WTC11 (cell line): ENCODE measurements at regions not wholly inside any gene's neighbourhood (a gene's known extent, or its start where the extent isn't known, plus 50 kb on each side); places are given as distances from the start of the nearest gene placed in this dataset.

Source experiments
- ATAC-seq: fragments of 200-7000 bp; cut with Tn5 transposase; 2 replicates; pipeline ENCODE4 v1.10.0; 2021; ENCODE audit warnings: mild to moderate bottlenecking, moderate library complexity
- CTCF ChIA-PET: fragments of 300-600 bp; sonication (Branson Sonifier 250); formaldehyde crosslinking; loops from one replicate; lab custom pipeline; 2021; ENCODE audit warnings: antibody characterized with exemption; lab: Charles Lee
- POLR2A ChIA-PET: fragments of 350-600 bp; sonication (Branson Sonifier 250); formaldehyde crosslinking; loops from one replicate; lab custom pipeline; 2021; ENCODE audit warnings: antibody characterized with exemption; lab: Charles Lee
- DNase-seq: peaks from one replicate; pipeline ENCODE4 v3.0.0; 2021; ENCODE audit warnings: low spot score
- H3K27ac Mint-ChIP-seq: 2 replicates; pipeline ENCODE4 v1.8.0; 2021; ENCODE audit warnings: mixed read lengths
- H3K27me3 Mint-ChIP-seq: 2 replicates; pipeline ENCODE4 v1.8.0; 2021; ENCODE audit warnings: low read depth, mild to moderate bottlenecking, moderate library complexity, mixed read lengths
- H3K36me3 Mint-ChIP-seq: 2 replicates; pipeline ENCODE4 v1.8.0; 2021; ENCODE audit warnings: mixed read lengths
- H3K4me1 Mint-ChIP-seq: 2 replicates; pipeline ENCODE4 v1.8.0; 2022; ENCODE audit warnings: mixed read lengths
- H3K4me3 Mint-ChIP-seq: 2 replicates; pipeline ENCODE4 v1.8.0; 2021; ENCODE audit warnings: mild to moderate bottlenecking, moderate library complexity, mixed read lengths
- H3K9me3 Mint-ChIP-seq: 2 replicates; pipeline ENCODE4 v1.8.0; 2021; ENCODE audit warnings: mixed read lengths
- ATF1 ChIP-seq: sonication (generic); formaldehyde crosslinking; IDR thresholded peaks from 2 replicates; pipeline ENCODE4 v1.8.1; 2023; ENCODE audit warnings: mild to moderate bottlenecking, moderate library complexity, missing genetic modification reagents
- EMX1 ChIP-seq: fragments of 250-450 bp; sonication (Bioruptor Pico); IDR thresholded peaks from 2 replicates; pipeline ENCODE4 v1.8.0; 2021; ENCODE audit warnings: mild to moderate bottlenecking
- FOXP1 ChIP-seq: sonication (generic); formaldehyde crosslinking; IDR thresholded peaks from 2 replicates; pipeline ENCODE4 v1.8.0; 2022; ENCODE audit warnings: missing genetic modification reagents, mild to moderate bottlenecking, moderate library complexity, borderline replicate concordance
- GRHL2 ChIP-seq: fragments of 250-450 bp; sonication (Bioruptor Pico); IDR thresholded peaks from 2 replicates; pipeline ENCODE4 v1.8.0; 2022; ENCODE audit warnings: mild to moderate bottlenecking, moderate library complexity; ENCODE audit not compliant: insufficient replicate concordance, severe bottlenecking
- OVOL2 ChIP-seq: fragments of 250-450 bp; sonication (Bioruptor Pico); IDR thresholded peaks from 2 replicates; pipeline ENCODE4 v1.9.0; 2021; ENCODE audit warnings: mild to moderate bottlenecking, borderline replicate concordance
- RELA ChIP-seq: sonication (generic); formaldehyde crosslinking; IDR thresholded peaks from 2 replicates; pipeline ENCODE4 v1.8.1; 2022; ENCODE audit warnings: missing genetic modification reagents, mild to moderate bottlenecking, borderline replicate concordance
- RORB ChIP-seq: fragments of 250-450 bp; sonication (Bioruptor Pico); IDR thresholded peaks from 2 replicates; pipeline ENCODE4 v1.9.0; 2021; ENCODE audit warnings: mild to moderate bottlenecking
- ZNF219 ChIP-seq: sonication (generic); formaldehyde crosslinking; IDR thresholded peaks from 2 replicates; pipeline ENCODE4 v1.8.0; 2023; ENCODE audit warnings: missing genetic modification reagents, mild to moderate bottlenecking, borderline replicate concordance
- ZNF396 ChIP-seq: fragments of 250-450 bp; sonication (Bioruptor Pico); IDR thresholded peaks from 2 replicates; pipeline ENCODE4 v1.8.0; 2021; ENCODE audit warnings: mild to moderate bottlenecking, moderate library complexity, borderline replicate concordance
- TF ChIP-seq, protein P1 (sequence below): fragments of 250-450 bp; sonication (Bioruptor Pico); IDR thresholded peaks from 2 replicates; pipeline ENCODE4 v2.1.2; 2022; ENCODE audit warnings: mild to moderate bottlenecking, moderate library complexity
- TF ChIP-seq, protein P2 (sequence below): fragments of 250-450 bp; sonication (Bioruptor Pico); IDR thresholded peaks from 2 replicates; pipeline ENCODE4 v1.9.0; 2021; ENCODE audit warnings: mild to moderate bottlenecking
- TF ChIP-seq, protein P3 (sequence below): sonication (generic); formaldehyde crosslinking; IDR thresholded peaks from 2 replicates; pipeline ENCODE4 v1.8.0; 2022; ENCODE audit warnings: mild to moderate bottlenecking, missing genetic modification reagents
- TF ChIP-seq, protein P4 (sequence below): sonication (generic); formaldehyde crosslinking; IDR thresholded peaks from 2 replicates; pipeline ENCODE4 v1.8.1; 2022; ENCODE audit warnings: low read depth, missing genetic modification reagents, borderline replicate concordance
- TF ChIP-seq, protein P5 (sequence below): sonication (generic); formaldehyde crosslinking; IDR thresholded peaks from 2 replicates; pipeline ENCODE4 v1.8.0; 2023; ENCODE audit warnings: missing genetic modification reagents, mild to moderate bottlenecking, borderline replicate concordance
- TF ChIP-seq, protein P6 (sequence below): sonication (generic); formaldehyde crosslinking; IDR thresholded peaks from 2 replicates; pipeline ENCODE4 v1.8.0; 2023; ENCODE audit warnings: missing genetic modification reagents
- TF ChIP-seq, protein P7 (sequence below): sonication (generic); formaldehyde crosslinking; IDR thresholded peaks from 2 replicates; pipeline ENCODE4 v1.8.0; 2022; ENCODE audit warnings: mild to moderate bottlenecking, missing genetic modification reagents
- TF ChIP-seq, protein P8 (sequence below): sonication (generic); formaldehyde crosslinking; IDR thresholded peaks from 2 replicates; pipeline ENCODE4 v1.8.1; 2023; ENCODE audit warnings: mild to moderate bottlenecking, missing genetic modification reagents
- TF ChIP-seq, protein P9 (sequence below): sonication (generic); formaldehyde crosslinking; IDR thresholded peaks from 2 replicates; pipeline ENCODE4 v1.8.1; 2023; ENCODE audit warnings: mild to moderate bottlenecking, missing genetic modification reagents, moderate library complexity

DNA sequence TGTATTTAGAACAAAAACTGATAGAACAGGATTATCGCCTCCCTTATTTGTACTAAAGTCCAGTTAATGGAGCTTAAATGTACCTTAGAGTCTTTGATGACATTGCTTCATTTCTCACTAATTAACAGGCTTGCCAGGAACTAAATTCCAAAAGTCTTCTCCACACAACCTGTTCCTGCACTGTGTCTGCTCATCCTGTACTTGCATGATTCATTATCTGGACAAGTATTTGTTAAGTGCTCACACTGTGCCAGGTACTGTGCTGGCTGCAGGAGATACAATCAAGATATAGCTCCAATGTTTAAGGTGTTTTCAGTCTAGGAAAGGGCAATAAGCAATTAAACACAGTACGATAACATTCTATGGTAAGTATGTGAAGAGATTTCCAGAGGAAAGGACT, 485.9 kb upstream of the TENM4 start (continued):
- TF ChIP-seq, protein P1, sequence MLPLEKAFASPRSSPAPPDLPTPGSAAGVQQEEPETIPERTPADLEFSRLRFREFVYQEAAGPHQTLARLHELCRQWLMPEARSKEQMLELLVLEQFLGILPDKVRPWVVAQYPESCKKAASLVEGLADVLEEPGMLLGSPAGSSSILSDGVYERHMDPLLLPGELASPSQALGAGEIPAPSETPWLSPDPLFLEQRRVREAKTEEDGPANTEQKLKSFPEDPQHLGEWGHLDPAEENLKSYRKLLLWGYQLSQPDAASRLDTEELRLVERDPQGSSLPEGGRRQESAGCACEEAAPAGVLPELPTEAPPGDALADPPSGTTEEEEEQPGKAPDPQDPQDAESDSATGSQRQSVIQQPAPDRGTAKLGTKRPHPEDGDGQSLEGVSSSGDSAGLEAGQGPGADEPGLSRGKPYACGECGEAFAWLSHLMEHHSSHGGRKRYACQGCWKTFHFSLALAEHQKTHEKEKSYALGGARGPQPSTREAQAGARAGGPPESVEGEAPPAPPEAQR (CRISPR knock-in tag) = no peak
- TF ChIP-seq, protein P2, sequence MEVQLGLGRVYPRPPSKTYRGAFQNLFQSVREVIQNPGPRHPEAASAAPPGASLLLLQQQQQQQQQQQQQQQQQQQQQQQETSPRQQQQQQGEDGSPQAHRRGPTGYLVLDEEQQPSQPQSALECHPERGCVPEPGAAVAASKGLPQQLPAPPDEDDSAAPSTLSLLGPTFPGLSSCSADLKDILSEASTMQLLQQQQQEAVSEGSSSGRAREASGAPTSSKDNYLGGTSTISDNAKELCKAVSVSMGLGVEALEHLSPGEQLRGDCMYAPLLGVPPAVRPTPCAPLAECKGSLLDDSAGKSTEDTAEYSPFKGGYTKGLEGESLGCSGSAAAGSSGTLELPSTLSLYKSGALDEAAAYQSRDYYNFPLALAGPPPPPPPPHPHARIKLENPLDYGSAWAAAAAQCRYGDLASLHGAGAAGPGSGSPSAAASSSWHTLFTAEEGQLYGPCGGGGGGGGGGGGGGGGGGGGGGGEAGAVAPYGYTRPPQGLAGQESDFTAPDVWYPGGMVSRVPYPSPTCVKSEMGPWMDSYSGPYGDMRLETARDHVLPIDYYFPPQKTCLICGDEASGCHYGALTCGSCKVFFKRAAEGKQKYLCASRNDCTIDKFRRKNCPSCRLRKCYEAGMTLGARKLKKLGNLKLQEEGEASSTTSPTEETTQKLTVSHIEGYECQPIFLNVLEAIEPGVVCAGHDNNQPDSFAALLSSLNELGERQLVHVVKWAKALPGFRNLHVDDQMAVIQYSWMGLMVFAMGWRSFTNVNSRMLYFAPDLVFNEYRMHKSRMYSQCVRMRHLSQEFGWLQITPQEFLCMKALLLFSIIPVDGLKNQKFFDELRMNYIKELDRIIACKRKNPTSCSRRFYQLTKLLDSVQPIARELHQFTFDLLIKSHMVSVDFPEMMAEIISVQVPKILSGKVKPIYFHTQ (CRISPR knock-in tag) = no peak
- TF ChIP-seq, protein P3, sequence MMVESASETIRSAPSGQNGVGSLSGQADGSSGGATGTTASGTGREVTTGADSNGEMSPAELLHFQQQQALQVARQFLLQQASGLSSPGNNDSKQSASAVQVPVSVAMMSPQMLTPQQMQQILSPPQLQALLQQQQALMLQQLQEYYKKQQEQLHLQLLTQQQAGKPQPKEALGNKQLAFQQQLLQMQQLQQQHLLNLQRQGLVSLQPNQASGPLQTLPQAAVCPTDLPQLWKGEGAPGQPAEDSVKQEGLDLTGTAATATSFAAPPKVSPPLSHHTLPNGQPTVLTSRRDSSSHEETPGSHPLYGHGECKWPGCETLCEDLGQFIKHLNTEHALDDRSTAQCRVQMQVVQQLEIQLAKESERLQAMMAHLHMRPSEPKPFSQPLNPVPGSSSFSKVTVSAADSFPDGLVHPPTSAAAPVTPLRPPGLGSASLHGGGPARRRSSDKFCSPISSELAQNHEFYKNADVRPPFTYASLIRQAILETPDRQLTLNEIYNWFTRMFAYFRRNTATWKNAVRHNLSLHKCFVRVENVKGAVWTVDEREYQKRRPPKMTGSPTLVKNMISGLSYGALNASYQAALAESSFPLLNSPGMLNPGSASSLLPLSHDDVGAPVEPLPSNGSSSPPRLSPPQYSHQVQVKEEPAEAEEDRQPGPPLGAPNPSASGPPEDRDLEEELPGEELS (CRISPR knock-in tag) = no peak
- TF ChIP-seq OVOL2 (no peak), GRHL2 (no peak), ZNF219 (no peak), FOXP1 (no peak), ATF1 (CRISPR knock-in tag) (no peak)
- TF ChIP-seq, protein P4, sequence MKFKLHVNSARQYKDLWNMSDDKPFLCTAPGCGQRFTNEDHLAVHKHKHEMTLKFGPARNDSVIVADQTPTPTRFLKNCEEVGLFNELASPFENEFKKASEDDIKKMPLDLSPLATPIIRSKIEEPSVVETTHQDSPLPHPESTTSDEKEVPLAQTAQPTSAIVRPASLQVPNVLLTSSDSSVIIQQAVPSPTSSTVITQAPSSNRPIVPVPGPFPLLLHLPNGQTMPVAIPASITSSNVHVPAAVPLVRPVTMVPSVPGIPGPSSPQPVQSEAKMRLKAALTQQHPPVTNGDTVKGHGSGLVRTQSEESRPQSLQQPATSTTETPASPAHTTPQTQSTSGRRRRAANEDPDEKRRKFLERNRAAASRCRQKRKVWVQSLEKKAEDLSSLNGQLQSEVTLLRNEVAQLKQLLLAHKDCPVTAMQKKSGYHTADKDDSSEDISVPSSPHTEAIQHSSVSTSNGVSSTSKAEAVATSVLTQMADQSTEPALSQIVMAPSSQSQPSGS (CRISPR knock-in tag) = no peak
- TF ChIP-seq, protein P5, sequence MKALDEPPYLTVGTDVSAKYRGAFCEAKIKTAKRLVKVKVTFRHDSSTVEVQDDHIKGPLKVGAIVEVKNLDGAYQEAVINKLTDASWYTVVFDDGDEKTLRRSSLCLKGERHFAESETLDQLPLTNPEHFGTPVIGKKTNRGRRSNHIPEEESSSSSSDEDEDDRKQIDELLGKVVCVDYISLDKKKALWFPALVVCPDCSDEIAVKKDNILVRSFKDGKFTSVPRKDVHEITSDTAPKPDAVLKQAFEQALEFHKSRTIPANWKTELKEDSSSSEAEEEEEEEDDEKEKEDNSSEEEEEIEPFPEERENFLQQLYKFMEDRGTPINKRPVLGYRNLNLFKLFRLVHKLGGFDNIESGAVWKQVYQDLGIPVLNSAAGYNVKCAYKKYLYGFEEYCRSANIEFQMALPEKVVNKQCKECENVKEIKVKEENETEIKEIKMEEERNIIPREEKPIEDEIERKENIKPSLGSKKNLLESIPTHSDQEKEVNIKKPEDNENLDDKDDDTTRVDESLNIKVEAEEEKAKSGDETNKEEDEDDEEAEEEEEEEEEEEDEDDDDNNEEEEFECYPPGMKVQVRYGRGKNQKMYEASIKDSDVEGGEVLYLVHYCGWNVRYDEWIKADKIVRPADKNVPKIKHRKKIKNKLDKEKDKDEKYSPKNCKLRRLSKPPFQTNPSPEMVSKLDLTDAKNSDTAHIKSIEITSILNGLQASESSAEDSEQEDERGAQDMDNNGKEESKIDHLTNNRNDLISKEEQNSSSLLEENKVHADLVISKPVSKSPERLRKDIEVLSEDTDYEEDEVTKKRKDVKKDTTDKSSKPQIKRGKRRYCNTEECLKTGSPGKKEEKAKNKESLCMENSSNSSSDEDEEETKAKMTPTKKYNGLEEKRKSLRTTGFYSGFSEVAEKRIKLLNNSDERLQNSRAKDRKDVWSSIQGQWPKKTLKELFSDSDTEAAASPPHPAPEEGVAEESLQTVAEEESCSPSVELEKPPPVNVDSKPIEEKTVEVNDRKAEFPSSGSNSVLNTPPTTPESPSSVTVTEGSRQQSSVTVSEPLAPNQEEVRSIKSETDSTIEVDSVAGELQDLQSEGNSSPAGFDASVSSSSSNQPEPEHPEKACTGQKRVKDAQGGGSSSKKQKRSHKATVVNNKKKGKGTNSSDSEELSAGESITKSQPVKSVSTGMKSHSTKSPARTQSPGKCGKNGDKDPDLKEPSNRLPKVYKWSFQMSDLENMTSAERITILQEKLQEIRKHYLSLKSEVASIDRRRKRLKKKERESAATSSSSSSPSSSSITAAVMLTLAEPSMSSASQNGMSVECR (CRISPR knock-in tag) = no peak
- TF ChIP-seq, protein P6, sequence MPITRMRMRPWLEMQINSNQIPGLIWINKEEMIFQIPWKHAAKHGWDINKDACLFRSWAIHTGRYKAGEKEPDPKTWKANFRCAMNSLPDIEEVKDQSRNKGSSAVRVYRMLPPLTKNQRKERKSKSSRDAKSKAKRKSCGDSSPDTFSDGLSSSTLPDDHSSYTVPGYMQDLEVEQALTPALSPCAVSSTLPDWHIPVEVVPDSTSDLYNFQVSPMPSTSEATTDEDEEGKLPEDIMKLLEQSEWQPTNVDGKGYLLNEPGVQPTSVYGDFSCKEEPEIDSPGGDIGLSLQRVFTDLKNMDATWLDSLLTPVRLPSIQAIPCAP (CRISPR knock-in tag) = no peak
- TF ChIP-seq, protein P7, sequence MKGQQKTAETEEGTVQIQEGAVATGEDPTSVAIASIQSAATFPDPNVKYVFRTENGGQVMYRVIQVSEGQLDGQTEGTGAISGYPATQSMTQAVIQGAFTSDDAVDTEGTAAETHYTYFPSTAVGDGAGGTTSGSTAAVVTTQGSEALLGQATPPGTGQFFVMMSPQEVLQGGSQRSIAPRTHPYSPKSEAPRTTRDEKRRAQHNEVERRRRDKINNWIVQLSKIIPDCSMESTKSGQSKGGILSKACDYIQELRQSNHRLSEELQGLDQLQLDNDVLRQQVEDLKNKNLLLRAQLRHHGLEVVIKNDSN (CRISPR knock-in tag) = no peak

DNA sequence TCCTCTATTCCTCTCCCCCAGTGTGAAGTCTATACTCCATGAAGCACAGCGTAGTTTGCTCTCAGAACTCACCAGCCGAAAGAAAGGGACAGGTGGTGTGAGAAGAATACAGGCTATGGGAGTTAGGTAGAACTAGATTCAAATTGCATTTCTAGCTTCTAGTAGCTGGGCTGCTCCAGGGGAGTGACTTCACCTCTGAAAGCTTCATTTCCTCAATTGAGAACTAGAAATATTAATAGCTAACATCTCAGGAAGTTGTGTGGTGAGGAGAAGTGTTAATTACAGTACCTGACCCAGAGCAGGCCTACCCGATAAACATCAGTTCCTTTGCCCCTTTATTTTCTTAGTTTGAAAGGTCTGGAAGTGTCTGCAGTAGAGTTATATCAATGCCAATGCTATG, 484.7 kb upstream of the TENM4 start:
- POLR2A ChIA-PET = no interaction called here
- no peak for DNase-seq
- TF ChIP-seq, protein P3 (CRISPR knock-in tag) = no peak
- TF ChIP-seq, protein P8, sequence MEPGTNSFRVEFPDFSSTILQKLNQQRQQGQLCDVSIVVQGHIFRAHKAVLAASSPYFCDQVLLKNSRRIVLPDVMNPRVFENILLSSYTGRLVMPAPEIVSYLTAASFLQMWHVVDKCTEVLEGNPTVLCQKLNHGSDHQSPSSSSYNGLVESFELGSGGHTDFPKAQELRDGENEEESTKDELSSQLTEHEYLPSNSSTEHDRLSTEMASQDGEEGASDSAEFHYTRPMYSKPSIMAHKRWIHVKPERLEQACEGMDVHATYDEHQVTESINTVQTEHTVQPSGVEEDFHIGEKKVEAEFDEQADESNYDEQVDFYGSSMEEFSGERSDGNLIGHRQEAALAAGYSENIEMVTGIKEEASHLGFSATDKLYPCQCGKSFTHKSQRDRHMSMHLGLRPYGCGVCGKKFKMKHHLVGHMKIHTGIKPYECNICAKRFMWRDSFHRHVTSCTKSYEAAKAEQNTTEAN (CRISPR knock-in tag) = no peak
- TF ChIP-seq, protein P9, sequence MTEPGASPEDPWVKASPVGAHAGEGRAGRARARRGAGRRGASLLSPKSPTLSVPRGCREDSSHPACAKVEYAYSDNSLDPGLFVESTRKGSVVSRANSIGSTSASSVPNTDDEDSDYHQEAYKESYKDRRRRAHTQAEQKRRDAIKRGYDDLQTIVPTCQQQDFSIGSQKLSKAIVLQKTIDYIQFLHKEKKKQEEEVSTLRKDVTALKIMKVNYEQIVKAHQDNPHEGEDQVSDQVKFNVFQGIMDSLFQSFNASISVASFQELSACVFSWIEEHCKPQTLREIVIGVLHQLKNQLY (CRISPR knock-in tag) = no peak
- TF ChIP-seq OVOL2 (no peak), ZNF219 (no peak), RELA (CRISPR knock-in tag) (no peak), EMX1 (CRISPR knock-in tag) (no peak), RORB (no peak), ZNF396 (CRISPR knock-in tag) (no peak)

More for the DNA sequence above, 484.7 kb upstream of the TENM4 start:
- no peaks in the 10 kb centered on the region for H3K9me3 Mint-ChIP-seq
- no peak overlapping the region for H3K4me3 Mint-ChIP-seq
- CTCF ChIA-PET = no interaction called here
- ATAC-seq = no peak
- H3K4me1 Mint-ChIP-seq = peaks cover 7% of the 10 kb centered on the region
- peaks cover 3% of the 10 kb centered on the region; the same call in 1 of the 2 replicates for H3K27me3 Mint-ChIP-seq
- H3K36me3 Mint-ChIP-seq = no peaks in the 10 kb centered on the region
- no peak overlapping the region for H3K27ac Mint-ChIP-seq
